RPMI7951 (cell line): ENCODE measurements at regions not wholly inside any gene's neighbourhood (a gene's known extent, or its start where the extent isn't known, plus 50 kb on each side); places are given as distances from the start of the nearest gene placed in this dataset.

ENCODE experiments used
- DNase-seq: peaks from one replicate; pipeline ENCODE4 v3.0.0-alpha.2; 2012; ENCODE audit warnings: low read depth

GRCh38 chr1:229180161-229180560 lies 90.8 kb upstream of the RAB4A start:
- DNase-seq = no peak

GRCh38 chr1:229181419-229181818 lies 89.5 kb upstream of the RAB4A start:
- no peak for DNase-seq

GRCh38 chr1:229183588-229183987 lies 87.3 kb upstream of the RAB4A start:
- no peak for DNase-seq

- DNase-seq = no peak
Measured at GRCh38 chr1:229184066-229184465, 86.8 kb upstream of the RAB4A start.

DNA sequence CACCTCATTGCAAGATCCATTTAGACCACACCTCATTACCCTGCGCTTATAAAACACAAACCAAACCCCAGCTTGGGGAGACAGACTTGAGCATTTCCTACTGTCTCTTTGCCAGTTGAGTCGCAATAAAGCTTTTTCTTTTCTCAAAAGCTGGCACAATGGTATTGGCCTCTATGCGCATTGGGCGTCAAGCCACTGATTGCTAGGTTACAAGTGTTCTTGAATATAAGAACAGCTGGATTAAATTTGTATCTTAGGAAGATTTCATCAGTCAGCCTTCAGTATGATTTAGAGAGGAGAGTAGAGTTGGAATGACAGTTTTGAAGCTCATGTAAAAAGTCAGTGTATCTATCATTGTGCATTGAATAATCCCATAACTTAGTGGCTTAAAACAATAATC lies 84.9 kb upstream of the RAB4A start:
- no peak for DNase-seq

- DNase-seq = no peak
Measured at GRCh38 chr1:229186373-229187056, 84.4 kb upstream of the RAB4A start.

DNA sequence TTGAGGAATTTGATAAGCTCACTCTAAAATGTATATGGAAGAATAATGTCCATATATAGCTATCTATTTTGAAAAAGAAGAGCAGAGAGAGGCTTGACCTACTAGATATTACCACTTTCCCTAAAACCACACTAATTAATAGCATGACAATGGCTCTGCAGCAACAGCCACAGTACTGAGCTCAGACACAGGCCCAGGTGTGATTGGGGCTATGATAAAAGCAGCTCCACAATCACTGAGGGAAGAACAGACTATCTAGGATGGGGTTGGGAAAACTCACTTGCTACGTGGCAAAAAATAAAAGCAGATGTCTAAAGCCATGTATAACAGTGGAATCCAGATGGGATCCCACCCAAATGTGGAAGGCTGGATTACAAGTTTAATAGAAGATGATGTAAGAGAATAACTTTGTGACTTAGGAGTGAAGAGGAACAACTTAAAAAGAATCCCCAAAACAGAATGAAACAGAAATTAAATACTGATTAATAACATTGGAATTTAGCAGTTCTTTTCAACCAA lies 80.8 kb upstream of the RAB4A start:
- no peak for DNase-seq

GRCh38 chr1:229191066-229191674 lies 79.7 kb upstream of the RAB4A start:
- no peak for DNase-seq

GRCh38 chr1:229192031-229192430 lies 78.9 kb upstream of the RAB4A start:
- DNase-seq = no peak

DNA sequence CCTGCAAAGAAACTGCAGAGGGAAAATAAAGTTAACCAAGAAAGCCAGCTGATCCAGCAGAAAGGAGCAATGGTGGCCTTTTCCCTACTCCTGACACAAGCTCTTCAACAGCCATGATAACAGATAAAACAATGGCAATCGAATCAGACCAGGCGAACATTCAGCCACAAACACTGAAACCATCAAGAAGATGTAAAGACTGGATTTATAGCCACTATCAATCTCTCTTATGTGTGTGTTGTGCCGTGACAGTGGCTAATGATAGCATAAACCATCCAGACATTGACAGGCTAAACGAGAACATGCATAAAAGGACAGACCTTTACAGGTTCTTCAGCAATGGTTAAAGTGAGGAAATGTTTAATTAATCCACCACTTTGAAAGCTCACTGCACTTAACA lies 78.1 kb upstream of the RAB4A start:
- no peak for DNase-seq

- no peak for DNase-seq
Measured at GRCh38 chr1:229194096-229194495, 76.8 kb upstream of the RAB4A start.

GRCh38 chr1:229195246-229195645 lies 75.7 kb upstream of the RAB4A start:
- no peak for DNase-seq

GRCh38 chr1:229196404-229197264 lies 74.3 kb upstream of the RAB4A start:
- DNase-seq = no peak

DNA sequence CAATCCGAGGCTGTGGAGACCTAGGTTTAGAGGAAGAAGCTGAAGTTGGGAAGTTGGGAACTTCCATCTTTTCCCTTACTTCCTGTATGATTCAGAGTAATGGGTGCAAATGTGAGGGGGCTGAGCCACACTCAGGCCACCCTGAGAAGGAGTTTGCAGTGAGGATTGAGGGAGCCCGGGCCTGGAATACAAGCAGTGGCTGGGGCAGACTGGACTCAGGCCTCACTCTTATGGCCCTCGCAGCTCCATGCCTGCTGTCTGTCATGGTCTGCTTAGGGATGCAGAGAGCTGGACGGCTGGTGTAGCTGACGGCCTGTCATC lies 73.7 kb upstream of the RAB4A start:
- DNase-seq = no peak

DNA sequence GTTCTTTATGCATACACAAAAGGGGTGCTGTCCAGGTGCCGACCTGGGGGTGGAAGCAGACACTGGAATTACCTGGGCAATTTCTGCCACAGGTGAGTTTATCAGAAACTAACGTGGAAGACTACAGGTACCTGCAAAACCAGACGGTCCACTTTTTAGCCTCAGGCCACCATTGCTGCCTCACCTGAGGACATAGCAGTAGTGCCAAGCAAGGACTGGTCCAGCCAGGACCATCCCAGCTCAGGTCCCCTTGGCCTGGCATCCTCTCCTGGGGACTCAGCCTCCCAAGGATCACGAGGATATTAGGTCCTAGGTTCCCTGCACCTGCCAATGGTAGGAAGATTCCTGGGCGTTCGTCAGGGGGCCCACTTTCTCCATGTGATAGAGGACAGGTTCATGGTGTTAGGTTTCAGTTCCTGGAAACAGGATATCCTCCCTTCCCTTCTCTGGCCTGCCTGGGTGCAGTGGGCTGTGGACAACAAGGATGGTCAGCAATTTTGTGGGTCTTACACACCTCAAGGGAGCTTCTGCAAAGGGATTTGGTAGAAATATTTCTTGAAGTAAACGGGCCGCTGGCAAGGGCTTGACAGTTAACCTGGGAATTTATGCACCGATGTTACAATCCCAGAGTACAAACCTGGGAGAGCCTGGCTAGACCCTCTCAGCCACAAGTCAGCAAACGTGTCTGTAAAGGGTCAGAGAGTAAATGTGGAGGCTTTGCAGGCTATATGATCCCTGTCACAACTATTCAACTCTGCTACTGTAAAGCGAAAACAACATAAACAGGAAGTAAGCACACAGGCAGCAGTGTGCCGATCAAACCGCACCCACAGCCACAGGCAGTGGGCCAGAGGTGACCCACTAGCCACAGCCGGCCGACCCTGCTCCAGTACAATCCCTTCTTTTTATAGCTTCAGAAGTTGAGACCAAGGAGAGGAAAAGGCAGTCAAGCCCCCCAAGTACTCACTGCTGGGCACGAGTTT lies 71.4 kb upstream of the RAB4A start:
- DNase-seq = peak; percentile 30

- DNase-seq = peak; percentile 34
Measured at GRCh38 chr1:229203030-229203751, 67.7 kb upstream of the RAB4A start.

GRCh38 chr1:229203991-229204632 lies 66.8 kb upstream of the RAB4A start:
- no peak for DNase-seq

DNA sequence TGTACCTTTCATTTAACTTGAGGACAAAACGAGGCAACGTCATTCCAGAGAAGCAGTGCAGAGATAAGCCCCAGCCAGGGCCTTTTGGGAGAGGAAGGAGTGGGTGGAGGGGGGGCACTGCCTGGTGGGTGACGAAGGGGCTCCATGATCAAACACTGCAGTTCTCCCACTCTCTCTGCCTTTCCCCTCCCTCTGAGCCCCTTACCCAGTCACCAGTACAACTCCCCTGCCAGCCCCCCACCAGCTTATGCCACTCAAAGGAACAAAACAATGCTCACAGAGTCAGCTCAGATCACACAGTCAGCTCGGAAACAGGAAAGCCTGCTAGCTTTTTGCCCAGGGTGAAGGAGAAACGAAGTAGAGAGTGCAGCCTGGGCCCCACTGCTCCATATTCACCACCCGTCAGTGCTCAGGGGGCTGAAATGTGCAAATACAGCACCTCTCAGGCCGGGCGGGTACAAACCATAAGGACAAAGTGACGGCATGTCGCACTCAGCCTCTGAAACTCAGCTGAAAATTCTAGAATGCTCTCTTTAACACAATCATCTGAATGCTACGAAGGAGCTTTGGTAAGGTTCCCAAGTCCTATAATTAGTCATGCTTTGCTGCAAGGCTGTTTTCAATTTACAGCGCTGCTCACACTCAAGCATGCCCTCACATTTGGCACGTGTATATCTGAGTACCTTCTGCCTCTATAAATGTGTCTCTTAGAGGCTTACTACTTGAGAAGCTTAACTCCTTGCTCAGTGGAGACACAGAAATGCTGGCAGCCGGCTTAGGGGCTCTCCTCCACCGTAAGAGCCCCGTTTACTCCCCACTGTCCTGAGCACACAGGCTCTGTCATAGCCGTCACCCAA lies 65.8 kb upstream of the RAB4A start:
- DNase-seq = peak; percentile 10

DNA sequence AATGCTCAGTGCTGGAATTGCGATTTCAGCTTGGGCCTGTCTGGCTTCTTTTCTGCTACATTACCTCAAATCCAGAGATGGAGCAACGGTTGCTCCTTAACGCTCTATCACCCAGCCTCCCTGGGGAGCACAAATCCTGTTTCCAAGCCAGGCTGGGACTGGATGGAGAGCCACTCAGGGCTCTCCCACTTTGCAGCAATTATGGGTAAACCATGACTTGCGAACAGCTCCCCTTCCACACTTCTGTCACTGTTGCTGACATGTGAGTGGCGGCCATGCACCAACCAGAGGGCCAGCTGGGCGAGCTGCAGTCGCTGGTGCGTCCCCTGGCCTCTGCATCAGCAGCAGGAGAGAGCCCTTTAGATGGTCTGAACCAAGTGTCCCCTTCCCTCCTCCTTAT lies 65.1 kb upstream of the RAB4A start:
- no peak for DNase-seq
